GM12878 (cell line): ENCODE measurements at regions not wholly inside any gene's neighbourhood (a gene's known extent, or its start where the extent isn't known, plus 50 kb on each side); places are given as distances from the start of the nearest gene placed in this dataset.

Experiments
- ATAC-seq: fragments of 200-7000 bp; cut with Tn5 transposase; 3 replicates; pipeline ENCODE4 v1.9.1; 2020; ENCODE audit warnings: mild to moderate bottlenecking, moderate library complexity
- BruUV-seq: library from RNA; stranded (reverse); fragments of 400-500 nt; replicated peaks from 2 replicates; lab custom pipeline; 2021; lab: Mats Ljungman, UMichigan
- CTCF ChIA-PET: fragments of 300-600 bp; sonication (Branson Sonifier 250); formaldehyde crosslinking; extraction: SDS; loops from one replicate; lab custom pipeline; 2021; ENCODE audit warnings: inconsistent platforms; lab: Yijun Ruan, JAX
- POLR2A ChIA-PET: fragments of 350-600 bp; formaldehyde crosslinking; extraction: SDS; loops from one replicate; lab custom pipeline; 2021; ENCODE audit warnings: inconsistent platforms; lab: Charles Lee
- RAD21 ChIA-PET: fragments of 300-600 bp; sonication (Branson Sonifier 250); formaldehyde crosslinking; loops from one replicate; lab custom pipeline; 2023; ENCODE audit warnings: antibody characterized with exemption; ENCODE audit not compliant: unreplicated experiment; lab: Charles Lee
- SMC1A ChIA-PET: fragments of 300-600 bp; sonication (Branson Sonifier 250); formaldehyde crosslinking; loops from one replicate; lab custom pipeline; 2023; ENCODE audit not compliant: unreplicated experiment, uncharacterized antibody; lab: Charles Lee
- DNase-seq: peaks from one replicate; pipeline ENCODE4 v3.0.0-alpha.2; 2011; ENCODE audit warnings: low read depth, low spot score
- FAIRE-seq: peaks from 3 replicates; lab custom pipeline; 2011; peaks lifted over from hg19 to GRCh38; lab: Jason Lieb, UNC
- H2AFZ ChIP-seq: 2 replicates; pipeline ENCODE4 v1.6.0; 2011; ENCODE audit warnings: low read depth, low read length, control low read depth; ENCODE audit not compliant: control insufficient read depth
- H3K27ac ChIP-seq: 2 replicates; pipeline ENCODE4 v1.5.1; 2011; ENCODE audit warnings: control low read depth; ENCODE audit not compliant: control insufficient read depth, insufficient read depth
- H3K27me3 ChIP-seq, 2 experiments: replicated peaks in 1 of 2; 2 replicates each; pipeline versions ENCODE4 v1.6.0 to v1.6.1; 2011; ENCODE audit warnings: low read length in 1 of 2; ENCODE audit not compliant: control insufficient read depth in 2 of 2, insufficient read depth in 2 of 2
- H3K36me3 ChIP-seq, 2 experiments: 2 replicates each; pipeline ENCODE4 v1.5.1; 2011; ENCODE audit warnings: low read length in 1 of 2; ENCODE audit not compliant: control insufficient read depth in 2 of 2, insufficient read depth in 2 of 2
- H3K4me1 ChIP-seq: 2 replicates; pipeline ENCODE4 v1.6.1; 2011; ENCODE audit warnings: mild to moderate bottlenecking, low read length, moderate library complexity, mixed read lengths; ENCODE audit not compliant: control insufficient read depth, insufficient read depth
- H3K4me2 ChIP-seq: 2 replicates; pipeline ENCODE4 v1.6.0; 2011; ENCODE audit warnings: control low read depth; ENCODE audit not compliant: control insufficient read depth, insufficient read depth
- H3K4me3 ChIP-seq: fragments of 200-600 bp; sonication (generic); 2 replicates; pipeline ENCODE4 v1.5.1; 2016
- H3K79me2 ChIP-seq: 2 replicates; pipeline ENCODE4 v1.6.0; 2011; ENCODE audit warnings: low read length; ENCODE audit not compliant: control insufficient read depth, insufficient read depth
- H3K9ac ChIP-seq: 2 replicates; pipeline ENCODE4 v1.8.0; 2011; ENCODE audit warnings: low read length, control low read depth, mixed read lengths; ENCODE audit not compliant: control insufficient read depth, insufficient read depth
- H3K9me3 ChIP-seq: replicated peaks from 3 replicates; pipeline ENCODE4 v1.5.1; 2011; ENCODE audit warnings: mild to moderate bottlenecking, low read length; ENCODE audit not compliant: control insufficient read depth, insufficient read depth
- H4K20me1 ChIP-seq: 2 replicates; pipeline ENCODE4 v1.6.0; 2011; ENCODE audit not compliant: control insufficient read depth, insufficient read depth
- CHD4 ChIP-seq: fragments of 200-600 bp; sonication (generic); IDR thresholded peaks from 2 replicates; pipeline ENCODE4 v1.6.1; 2016; ENCODE audit warnings: mild to moderate bottlenecking
- EZH2 ChIP-seq: IDR thresholded peaks from 2 replicates; pipeline ENCODE4 v1.6.1; 2012; ENCODE audit warnings: low read depth, mild to moderate bottlenecking, control low read depth, inconsistent platforms, low read length, borderline replicate concordance; ENCODE audit not compliant: control insufficient read depth
- HDGF ChIP-seq: fragments of 450-650 bp; IDR thresholded peaks from 2 replicates; pipeline ENCODE4 v1.6.1; 2016; ENCODE audit warnings: antibody characterized with exemption
- RB1 ChIP-seq: fragments of 450-650 bp; formaldehyde crosslinking; IDR thresholded peaks from 2 replicates; pipeline ENCODE4 v1.6.1; 2017; ENCODE audit warnings: mild to moderate bottlenecking, borderline replicate concordance
- USF2 ChIP-seq: IDR thresholded peaks from 2 replicates; pipeline ENCODE4 v1.6.1; 2011; ENCODE audit warnings: low read depth, low read length, improper control_type of control experiment, borderline replicate concordance
- ZBTB40 ChIP-seq: fragments of 450-650 bp; IDR thresholded peaks from 2 replicates; pipeline ENCODE4 v1.6.1; 2016; ENCODE audit warnings: mild to moderate bottlenecking, moderate library complexity, borderline replicate concordance
- ZZZ3 ChIP-seq: IDR thresholded peaks from 2 replicates; pipeline ENCODE4 v1.6.1; 2011; ENCODE audit warnings: low read depth; ENCODE audit not compliant: control insufficient read depth, insufficient read length
- WGBS: methylation state at CpG from one replicate; pipeline ENCODE4 v1.1.6; 2016; ENCODE audit warnings: low lambda C conversion rate; ENCODE audit not compliant: insufficient replicate concordance, insufficient coverage; ENCODE audit errors: missing lambda C conversion rate; 5-methylcytosine and 5-hydroxymethylcytosine counted together
- in situ Hi-C: fragments of 300-500 bp; cut with MboI; formaldehyde crosslinking; loops from 9 replicates; pipeline ENCODE4 v1.14.3; 2018; ENCODE audit warnings: mixed read lengths
- intact Hi-C: fragments of 100-400 bp; cut with micrococcal nuclease; formaldehyde crosslinking; loops from one replicate; pipeline ENCODE4 v1.14.2; 2022; ENCODE audit not compliant: unreplicated experiment
- TF ChIP-seq, protein P1 (sequence below): fragments of 450-650 bp; IDR thresholded peaks from 2 replicates; pipeline ENCODE4 v1.6.1; 2017; ENCODE audit warnings: mild to moderate bottlenecking, low read depth, inconsistent platforms; ENCODE audit not compliant: poor library complexity, severe bottlenecking

DNA sequence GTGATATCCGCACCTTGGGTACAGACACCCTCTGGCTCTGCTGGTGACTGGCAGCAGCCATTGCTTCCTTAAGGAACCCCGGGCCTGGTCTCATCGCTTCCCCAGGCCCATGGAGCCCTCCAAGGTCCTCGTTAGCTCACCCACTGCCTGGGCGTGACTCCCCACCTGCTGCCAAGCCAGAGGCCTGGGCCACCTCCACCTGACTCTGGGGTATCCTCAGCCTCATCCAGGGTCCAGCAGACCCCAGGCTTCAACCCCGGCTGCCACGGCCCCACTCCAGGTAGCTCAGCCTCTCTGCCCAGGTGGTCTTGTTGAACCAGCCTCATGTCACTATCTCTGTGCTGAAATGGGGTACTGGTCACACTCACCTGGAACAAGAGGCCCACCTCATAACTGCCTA, 337.9 kb downstream of the BRD1 start:
- ATAC-seq (no peak), DNase-seq (no peak), FAIRE-seq (no peak)
- BruUV-seq: no TSS peak
- Histone ChIP-seq H3K27ac (no peak overlapping the region), H3K36me3 (no peaks in the 10 kb centered on the region), H3K27me3 (no peaks in the 10 kb centered on the region), H3K4me1 (no peaks in the 10 kb centered on the region), H3K9ac (no peak overlapping the region), H3K9me3 (no peaks in the 10 kb centered on the region; the same call in 2 of the 3 replicates), H4K20me1 (no peaks in the 10 kb centered on the region; the same call in 1 of the 2 replicates), H3K4me3 (no peak overlapping the region), H3K79me2 (no peaks in the 10 kb centered on the region), H2AFZ (no peak overlapping the region), H3K4me2 (no peak overlapping the region)
- TF ChIP-seq RB1 (no peak), EZH2 (no peak), USF2 (no peak), ZZZ3 (no peak), ZBTB40 (no peak), HDGF (no peak), CHD4 (no peak)
- TF ChIP-seq, protein P1, sequence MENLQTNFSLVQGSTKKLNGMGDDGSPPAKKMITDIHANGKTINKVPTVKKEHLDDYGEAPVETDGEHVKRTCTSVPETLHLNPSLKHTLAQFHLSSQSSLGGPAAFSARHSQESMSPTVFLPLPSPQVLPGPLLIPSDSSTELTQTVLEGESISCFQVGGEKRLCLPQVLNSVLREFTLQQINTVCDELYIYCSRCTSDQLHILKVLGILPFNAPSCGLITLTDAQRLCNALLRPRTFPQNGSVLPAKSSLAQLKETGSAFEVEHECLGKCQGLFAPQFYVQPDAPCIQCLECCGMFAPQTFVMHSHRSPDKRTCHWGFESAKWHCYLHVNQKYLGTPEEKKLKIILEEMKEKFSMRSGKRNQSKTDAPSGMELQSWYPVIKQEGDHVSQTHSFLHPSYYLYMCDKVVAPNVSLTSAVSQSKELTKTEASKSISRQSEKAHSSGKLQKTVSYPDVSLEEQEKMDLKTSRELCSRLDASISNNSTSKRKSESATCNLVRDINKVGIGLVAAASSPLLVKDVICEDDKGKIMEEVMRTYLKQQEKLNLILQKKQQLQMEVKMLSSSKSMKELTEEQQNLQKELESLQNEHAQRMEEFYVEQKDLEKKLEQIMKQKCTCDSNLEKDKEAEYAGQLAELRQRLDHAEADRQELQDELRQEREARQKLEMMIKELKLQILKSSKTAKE: no peak
- in situ Hi-C loops (no loop called here), intact Hi-C loops (no loop called here)
- ChIA-PET CTCF (no interaction called here), RAD21 (no interaction called here), POLR2A (no interaction called here), SMC1A (no interaction called here)
- 64% methylated on average over 7 of the region's 7 CpGs for WGBS
